ENCODE measurements at regions not wholly inside any gene's neighbourhood (a gene's known extent, or its start where the extent isn't known, plus 50 kb on each side); places are given as distances from the start of the nearest gene placed in this dataset.

- TF ChIP-seq MEF2A (IDR thresholded peaks at IDR 0.05; ENCODE audit: borderline replicate concordance, low read depth) (no peak), EP300 (IDR thresholded peaks at IDR 0.05; ENCODE audit: borderline replicate concordance in 1 of 2, low read depth in 1 of 2, low read length in 1 of 2) (no peak), REST (IDR thresholded peaks at IDR 0.05; ENCODE audit: low read depth, low read length) (no peak), TAF1 (IDR thresholded peaks at IDR 0.05; ENCODE audit: borderline replicate concordance, low read depth, low read length) (no peak), CTCF (IDR thresholded peaks at IDR 0.05) (no peak), MAX (IDR thresholded peaks at IDR 0.05; ENCODE audit: low read depth) (no peak), GATA2 (CRISPR knock-in tag; IDR thresholded peaks at IDR 0.05) (no peak), USF2 (IDR thresholded peaks at IDR 0.05; ENCODE audit: borderline replicate concordance, low read depth, low read length) (no peak), TEAD4 (IDR thresholded peaks at IDR 0.05; ENCODE audit: borderline replicate concordance, insufficient read depth) (no peak), PBX3 (IDR thresholded peaks at IDR 0.05) (no peak), GABPA (IDR thresholded peaks at IDR 0.05; ENCODE audit: low read depth) (no peak), NRF1 (IDR thresholded peaks at IDR 0.05; ENCODE audit: low read depth, low read length) (no peak), POLR2AphosphoS5 (IDR thresholded peaks at IDR 0.05; ENCODE audit: low read depth, low read length) (no peak), IRF3 (IDR thresholded peaks at IDR 0.05; ENCODE audit: low read depth, low read length) (no peak)
Observed at GRCh38 chr5:124466011-124466410, 280.4 kb downstream of the ZNF608 start.

All from SK-N-SH (cell line).